A673 (cell line): ENCODE measurements at regions not wholly inside any gene's neighbourhood (a gene's known extent, or its start where the extent isn't known, plus 50 kb on each side); places are given as distances from the start of the nearest gene placed in this dataset.

Experiments used
- EZH2 ChIP-seq: fragments of 200-600 bp; sonication (generic); IDR thresholded peaks from 2 replicates; pipeline ENCODE4 v1.6.1; 2017; ENCODE audit warnings: borderline replicate concordance, low read depth, mild to moderate bottlenecking, mixed read lengths, antibody characterized with exemption, low read length; ENCODE audit not compliant: poor library complexity, severe bottlenecking
- TF ChIP-seq, protein P1 (sequence below): fragments of 300-800, 200-600 bp; sonication (generic); conservative IDR thresholded peaks from 2 replicates; pipeline ENCODE4 v1.5.1; 2017; ENCODE audit warnings: low read depth, mild to moderate bottlenecking, antibody characterized with exemption, low read length, moderate library complexity, mixed read lengths

DNA sequence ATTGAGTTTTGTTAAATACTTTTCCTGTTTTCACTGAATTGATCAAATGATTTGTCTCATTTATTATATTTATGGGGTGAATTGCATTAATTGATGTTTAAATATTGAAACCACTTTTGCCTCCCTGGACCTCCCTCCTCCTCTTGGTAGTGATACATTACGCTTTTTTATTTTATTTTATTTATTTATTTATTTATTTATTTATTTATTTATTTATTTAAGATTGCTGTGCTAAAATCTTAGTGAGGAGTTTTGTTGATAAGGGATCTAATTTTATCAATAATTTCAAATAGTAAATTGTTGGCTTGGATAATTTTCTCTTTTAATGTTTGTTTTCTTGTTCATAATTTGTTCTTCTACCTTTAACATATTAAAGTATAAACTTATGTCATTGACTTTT lies 1281.0 kb upstream of the NXPH2 start:
- TF ChIP-seq, protein P1, sequence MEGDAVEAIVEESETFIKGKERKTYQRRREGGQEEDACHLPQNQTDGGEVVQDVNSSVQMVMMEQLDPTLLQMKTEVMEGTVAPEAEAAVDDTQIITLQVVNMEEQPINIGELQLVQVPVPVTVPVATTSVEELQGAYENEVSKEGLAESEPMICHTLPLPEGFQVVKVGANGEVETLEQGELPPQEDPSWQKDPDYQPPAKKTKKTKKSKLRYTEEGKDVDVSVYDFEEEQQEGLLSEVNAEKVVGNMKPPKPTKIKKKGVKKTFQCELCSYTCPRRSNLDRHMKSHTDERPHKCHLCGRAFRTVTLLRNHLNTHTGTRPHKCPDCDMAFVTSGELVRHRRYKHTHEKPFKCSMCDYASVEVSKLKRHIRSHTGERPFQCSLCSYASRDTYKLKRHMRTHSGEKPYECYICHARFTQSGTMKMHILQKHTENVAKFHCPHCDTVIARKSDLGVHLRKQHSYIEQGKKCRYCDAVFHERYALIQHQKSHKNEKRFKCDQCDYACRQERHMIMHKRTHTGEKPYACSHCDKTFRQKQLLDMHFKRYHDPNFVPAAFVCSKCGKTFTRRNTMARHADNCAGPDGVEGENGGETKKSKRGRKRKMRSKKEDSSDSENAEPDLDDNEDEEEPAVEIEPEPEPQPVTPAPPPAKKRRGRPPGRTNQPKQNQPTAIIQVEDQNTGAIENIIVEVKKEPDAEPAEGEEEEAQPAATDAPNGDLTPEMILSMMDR, result no peak
- no peak for TF ChIP-seq EZH2
